HG03039 (cell line): ENCODE measurements at regions not wholly inside any gene's neighbourhood (a gene's known extent, or its start where the extent isn't known, plus 50 kb on each side); places are given as distances from the start of the nearest gene placed in this dataset.

Source experiments
- ATAC-seq: cut with Tn5 transposase; IDR thresholded peaks from one replicate; pipeline ENCODE4 v1.9.1; 2021; ENCODE audit warnings: mild to moderate bottlenecking, moderate library complexity; ENCODE audit not compliant: unreplicated experiment

DNA sequence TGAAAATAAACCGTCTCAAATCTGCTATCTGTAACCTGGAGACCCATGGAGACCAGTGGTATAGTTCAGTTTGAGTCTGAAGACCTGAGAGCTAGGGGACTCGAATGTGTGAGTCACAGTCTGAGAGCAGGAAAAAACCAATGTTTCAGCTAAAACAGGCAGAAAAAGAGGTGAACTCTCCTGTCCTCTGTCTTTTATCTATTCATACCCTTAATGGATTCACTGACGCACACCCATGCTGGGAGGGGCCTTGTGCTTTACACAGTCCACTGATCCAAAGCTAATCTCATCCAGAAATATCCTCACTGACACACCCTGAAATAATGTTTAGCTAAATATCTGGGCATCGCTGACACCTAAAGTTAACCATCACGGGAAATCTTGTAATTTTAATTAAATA lies 297.9 kb downstream of the GPM6A start:
- no peak for ATAC-seq

DNA sequence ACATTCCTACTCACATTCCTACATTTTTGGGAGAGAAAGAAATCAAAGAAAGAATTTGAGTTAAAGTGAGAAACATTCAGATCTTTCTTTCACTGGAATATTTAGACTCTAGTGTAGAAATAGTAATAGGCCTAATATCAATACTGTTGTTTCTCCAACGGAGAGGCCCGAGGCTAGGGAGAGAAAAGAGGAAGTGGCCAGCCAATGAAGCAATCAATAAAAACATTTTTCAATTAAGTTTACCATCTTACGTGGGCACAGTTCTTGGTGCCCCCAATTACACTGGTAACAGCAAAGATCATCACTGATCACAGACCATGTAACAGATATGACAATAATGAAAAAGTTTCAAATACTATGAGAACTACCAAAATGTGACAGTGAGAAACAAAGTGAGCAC lies 281.4 kb downstream of the GPM6A start:
- no peak for ATAC-seq

DNA sequence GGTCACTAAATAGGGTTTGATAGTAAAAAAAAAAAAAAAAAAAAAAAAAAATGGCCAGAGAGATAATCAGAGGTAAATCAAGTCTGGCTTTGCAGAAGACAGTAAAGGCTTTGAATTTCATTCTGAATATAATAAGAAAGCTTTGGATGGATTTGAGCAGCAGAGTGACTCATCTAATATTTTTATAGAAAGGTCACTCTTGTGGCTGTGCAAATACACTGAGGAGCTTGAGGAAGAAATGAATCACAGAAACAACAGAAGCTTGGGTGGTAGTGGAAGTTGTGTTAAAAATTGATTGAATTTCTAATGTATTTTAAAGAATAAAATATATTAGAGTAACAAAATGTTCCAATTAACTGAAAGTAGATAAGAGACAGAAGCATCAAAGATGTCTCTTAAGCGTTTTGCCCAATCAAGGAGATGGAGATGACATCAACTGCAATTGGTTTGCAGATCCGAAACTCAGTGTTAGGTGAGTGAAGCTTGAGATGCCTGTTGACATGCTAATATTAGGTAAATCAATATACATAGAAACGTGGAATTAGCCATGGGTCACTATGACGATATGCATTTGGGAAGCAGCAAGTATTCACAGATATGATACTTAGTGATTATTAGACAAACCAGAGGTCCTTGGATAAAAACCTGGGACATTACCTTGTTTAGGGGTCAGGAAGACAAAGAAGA lies 280.5 kb downstream of the GPM6A start:
- no peak for ATAC-seq

DNA sequence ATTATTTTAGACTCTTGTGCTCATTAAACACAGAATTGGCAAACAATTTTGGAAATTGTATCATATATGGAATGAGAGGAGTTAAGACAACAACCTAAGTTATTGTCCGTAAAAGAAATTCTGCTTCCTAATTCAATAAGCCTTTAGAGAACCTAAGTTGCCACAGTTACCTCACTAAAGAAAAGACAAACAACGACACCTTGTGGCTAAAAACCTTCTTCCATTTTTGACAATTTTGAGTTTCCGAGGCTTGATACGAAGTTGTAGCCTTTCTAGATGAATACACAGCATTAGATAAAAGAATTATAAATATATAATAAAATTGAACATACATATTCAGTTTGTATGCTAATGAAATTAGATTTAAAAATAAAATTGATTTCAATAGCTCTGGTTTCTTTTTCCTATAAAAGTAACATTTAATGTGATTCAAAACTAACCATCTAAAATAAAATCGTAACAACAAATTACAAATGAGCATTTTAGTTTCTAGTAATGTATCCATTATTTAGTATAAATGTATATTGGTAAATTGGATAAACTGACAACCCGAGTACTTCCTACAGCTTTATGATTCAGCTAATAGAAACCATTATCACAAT lies 275.1 kb downstream of the GPM6A start:
- ATAC-seq: no peak

DNA sequence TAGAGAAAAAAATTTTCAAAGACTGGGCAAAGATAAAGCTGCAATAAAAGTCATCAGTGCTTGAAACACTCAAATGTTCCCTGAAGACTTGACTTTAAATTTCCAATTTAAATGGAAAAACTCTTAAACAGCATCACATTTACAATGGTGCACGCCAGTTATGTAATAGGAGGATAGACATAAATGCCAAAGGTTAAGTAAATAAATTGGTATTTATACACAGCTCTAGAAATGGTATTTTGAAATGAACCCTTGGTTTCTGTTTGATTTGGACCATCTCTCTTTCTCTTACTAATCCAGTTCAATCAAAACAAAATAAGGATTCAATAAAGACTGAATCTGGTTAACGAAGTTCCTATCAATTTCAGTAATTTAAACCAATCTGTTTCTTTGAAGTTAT lies 272.6 kb downstream of the GPM6A start:
- no peak for ATAC-seq

DNA sequence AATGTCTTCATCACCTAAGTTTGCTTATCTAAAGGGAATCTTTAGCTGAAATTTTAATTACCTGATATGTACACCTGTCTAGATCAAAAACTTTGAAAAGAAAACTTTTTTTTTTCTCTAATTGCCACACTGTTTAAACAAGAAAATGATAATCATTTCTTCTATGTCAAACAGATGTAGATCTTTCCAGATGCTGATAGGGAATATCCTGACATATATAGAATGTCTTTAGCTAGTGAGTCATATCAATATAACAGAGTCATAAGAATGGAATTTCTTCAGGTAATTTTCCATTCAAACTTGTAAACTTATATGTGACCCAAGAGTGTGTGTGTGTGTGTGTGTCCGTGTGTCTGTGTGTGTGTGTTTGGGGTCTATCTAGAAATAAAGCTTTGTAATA lies 271.9 kb downstream of the GPM6A start:
- no peak for ATAC-seq

DNA sequence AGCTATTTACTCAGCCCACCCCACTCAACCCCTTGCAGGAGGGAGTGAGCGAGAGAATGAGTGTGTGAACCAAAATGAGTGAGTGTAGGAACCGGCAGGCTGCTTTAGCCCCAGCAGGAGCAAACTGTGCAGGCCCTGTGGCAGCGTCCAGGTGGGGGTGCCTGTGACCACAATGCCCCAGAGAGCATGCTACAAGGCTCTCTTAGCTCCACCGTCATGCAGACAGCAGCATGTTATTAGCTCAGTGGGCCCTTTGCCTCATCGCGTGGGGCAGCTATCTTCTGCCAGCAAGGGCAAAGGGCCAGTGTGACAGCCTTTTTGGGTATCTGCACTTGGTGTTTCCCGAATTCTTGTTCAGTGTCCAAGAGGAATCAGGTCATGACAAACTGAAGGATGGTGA lies 271.3 kb downstream of the GPM6A start:
- ATAC-seq: no peak

DNA sequence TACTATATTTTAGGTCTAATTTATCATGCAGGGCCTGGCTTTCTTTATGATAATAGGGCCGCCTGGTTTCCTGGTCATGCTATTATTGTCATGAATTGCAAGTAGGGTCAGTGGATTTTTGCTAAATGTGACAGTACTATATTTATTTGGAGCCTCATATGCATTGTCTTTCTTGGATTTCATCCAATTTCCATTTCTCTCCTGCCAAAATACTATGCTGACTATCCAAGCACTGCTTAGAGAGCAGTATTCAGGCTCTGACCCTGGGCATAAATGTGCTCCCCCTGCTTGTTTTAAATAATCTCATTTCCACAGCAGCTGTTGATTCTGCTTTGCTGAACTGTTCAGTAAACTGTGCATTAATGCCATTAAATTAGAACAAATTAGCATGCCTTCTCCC lies 269.3 kb downstream of the GPM6A start:
- ATAC-seq: no peak

DNA sequence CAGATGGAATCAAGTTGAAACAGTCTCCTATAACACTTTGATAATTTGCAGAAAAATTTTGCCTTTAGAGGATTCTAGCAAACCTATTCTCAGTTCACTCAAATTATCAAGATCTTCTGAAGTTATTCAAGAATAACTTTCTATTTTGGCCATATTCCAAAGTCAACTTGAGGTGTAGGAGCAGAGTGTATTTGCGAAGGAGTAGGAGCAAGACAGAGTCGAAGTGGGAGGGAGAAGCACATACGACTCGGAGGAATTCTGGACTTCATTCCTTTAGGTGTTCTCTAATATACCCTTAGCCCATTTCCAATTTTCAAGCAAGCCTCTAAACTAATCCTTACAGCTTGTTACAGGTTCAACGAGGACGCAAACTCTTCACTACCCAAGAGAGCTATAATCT lies 252.9 kb downstream of the GPM6A start:
- ATAC-seq: no peak

DNA sequence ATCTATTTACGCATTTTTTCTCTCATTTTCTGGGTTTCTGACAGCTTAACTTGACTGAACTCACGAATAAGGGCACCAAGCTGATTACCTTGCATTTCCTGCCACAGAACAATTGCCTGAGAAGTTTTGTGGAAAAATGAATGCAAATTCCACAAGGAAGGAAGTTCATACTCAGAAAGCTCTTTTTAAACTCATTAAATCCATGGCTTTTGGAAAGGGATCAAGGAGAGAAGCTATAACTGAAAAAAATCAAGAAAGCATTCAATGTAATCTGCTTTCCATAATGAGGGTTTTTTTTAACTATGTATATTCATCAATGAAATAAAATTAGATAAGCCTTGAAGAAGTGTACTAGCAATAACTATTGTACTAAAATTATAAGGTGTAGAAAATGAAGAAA lies 252.5 kb downstream of the GPM6A start:
- no peak for ATAC-seq

DNA sequence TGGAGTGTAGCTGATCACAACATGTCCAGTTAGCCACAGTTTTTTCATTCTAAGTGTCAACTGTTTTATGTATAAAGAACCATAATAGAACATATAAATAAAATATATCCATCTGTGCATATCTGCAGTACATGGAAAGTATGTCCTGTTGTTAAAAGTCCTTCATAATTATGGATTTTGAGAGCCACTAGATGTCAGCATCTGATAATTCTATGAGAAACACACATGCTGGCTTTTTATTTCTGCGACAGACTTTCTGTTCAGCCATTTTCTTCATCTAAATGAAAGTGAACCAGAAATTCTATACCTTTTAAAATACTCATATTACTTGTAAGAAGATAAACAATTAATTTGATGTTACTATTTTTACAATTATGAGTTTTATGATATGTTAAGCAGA lies 251.5 kb downstream of the GPM6A start:
- no peak for ATAC-seq

DNA sequence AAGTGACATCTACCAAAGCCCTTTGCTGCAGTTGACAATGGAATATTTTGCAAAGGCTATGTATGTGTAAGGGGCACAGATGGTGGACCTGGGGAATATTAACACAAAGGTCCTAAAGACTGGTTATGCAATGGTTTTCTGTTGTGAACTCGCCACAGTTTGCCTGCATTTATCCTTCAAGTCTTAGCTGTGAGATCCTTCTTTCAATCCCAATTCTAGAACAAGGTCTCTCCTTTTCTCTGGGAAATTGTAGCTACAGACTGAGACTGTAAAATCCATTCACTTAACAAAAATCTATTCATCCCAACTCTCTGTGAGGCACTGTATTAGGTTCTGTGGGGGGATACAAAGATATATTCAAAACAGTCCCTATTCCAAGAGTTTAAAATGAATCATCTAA lies 250.4 kb downstream of the GPM6A start:
- no peak for ATAC-seq

DNA sequence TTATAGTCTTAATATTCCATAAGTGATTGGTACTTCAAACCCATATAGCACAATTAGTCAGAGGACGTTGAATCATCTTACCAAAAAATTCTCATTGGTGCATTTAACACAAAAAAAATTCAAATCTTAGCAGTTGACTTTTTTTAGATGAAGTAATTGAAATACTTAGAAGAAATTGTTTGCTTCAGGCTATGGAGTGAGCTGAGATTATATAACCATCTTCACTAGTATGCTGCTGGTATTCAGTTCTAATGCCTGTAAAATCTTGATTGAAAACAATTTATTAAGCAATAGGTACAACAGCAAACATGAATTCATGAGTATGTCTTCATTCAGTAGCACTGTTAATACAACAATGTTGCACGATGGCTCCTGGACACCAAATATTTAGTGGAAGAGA lies 250.0 kb downstream of the GPM6A start:
- ATAC-seq: no peak

DNA sequence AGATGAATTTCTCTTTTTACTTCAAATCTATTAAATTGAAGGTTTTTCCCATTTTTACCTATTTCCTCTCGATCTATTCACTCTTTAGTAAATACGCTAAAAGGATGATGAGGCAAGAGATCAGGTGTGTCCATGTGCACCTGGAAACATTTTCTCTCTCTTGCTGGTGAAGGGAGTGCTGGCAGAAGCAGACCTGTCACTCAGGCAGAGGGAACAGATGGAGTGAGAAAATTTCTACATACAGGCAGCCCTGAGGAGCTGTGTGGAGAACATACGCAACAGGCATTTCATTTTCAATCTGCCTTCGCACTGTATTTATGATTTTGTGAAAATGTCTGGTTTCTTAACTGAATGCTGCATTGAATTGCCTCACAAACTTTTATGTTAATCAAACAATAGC lies 249.5 kb downstream of the GPM6A start:
- no peak for ATAC-seq
